HL-60 (cell line): ENCODE measurements at regions not wholly inside any gene's neighbourhood (a gene's known extent, or its start where the extent isn't known, plus 50 kb on each side); places are given as distances from the start of the nearest gene placed in this dataset.

Experiments
- DNase-seq, 2 experiments: peaks; one replicate each; pipeline ENCODE4 v3.0.0-alpha.2; 2010 to 2020; ENCODE audit warnings: low read depth in 1 of 2, low spot score in 1 of 2
- H3K27ac ChIP-seq: fragments of 250-450 bp; sonication (Bioruptor Pico); replicated peaks from 2 replicates; pipeline ENCODE4 v1.5.1; 2020; ENCODE audit warnings: mild to moderate bottlenecking, moderate library complexity
- H3K27me3 ChIP-seq: fragments of 250-450 bp; sonication (Bioruptor Pico); 2 replicates; pipeline ENCODE4 v1.5.1; 2021; ENCODE audit warnings: mild to moderate bottlenecking, moderate library complexity; ENCODE audit not compliant: insufficient read depth, poor library complexity, severe bottlenecking
- H3K4me3 ChIP-seq: replicated peaks from 2 replicates; pipeline ENCODE4 v1.5.1; 2011; ENCODE audit warnings: mild to moderate bottlenecking, control low read depth, low read length; ENCODE audit not compliant: insufficient read depth
- GABPA ChIP-seq: IDR thresholded peaks from 2 replicates; pipeline ENCODE4 v1.6.1; 2012; ENCODE audit warnings: low read depth
- POLR2AphosphoS5 ChIP-seq: IDR thresholded peaks from 2 replicates; pipeline ENCODE4 v1.6.1; 2012; ENCODE audit warnings: low read depth
- SPI1 ChIP-seq: IDR thresholded peaks from 2 replicates; pipeline ENCODE4 v1.6.1; 2012; ENCODE audit warnings: low read depth, mild to moderate bottlenecking, borderline replicate concordance
- TF ChIP-seq, protein P1 (sequence below): IDR thresholded peaks from 2 replicates; pipeline ENCODE4 v1.6.1; 2012; ENCODE audit warnings: low read depth; ENCODE audit not compliant: insufficient replicate concordance
- TF ChIP-seq, protein P2 (sequence below): IDR thresholded peaks from one replicate; pipeline ENCODE4 v1.5.1; 2011; ENCODE audit warnings: low read length, control low read depth, inconsistent platforms; ENCODE audit not compliant: insufficient read depth

DNA sequence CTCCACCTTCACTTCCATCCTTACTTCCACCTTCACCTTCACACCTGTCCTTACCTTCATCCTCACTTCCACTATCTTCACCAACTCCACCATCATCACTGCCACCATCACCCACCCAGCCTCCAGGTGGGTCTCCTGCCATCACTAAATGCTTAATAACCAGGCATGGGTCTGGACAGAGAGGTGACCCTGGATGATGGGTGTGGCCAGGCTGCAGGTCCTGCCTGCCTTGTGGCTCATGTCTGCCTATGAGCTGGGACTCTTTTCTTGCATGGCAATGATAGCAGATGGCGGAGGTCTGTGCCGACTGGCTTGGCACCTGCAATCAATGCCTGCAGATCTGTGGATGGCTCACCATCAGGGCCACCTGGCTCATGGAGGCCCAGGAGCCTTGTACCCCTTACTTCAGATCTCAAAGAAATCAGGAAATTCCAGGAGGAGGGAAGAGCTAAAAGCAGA lies 60.1 kb upstream of the ELN start:
- H3K27ac ChIP-seq: no peak overlapping the region
- TF ChIP-seq, protein P1, sequence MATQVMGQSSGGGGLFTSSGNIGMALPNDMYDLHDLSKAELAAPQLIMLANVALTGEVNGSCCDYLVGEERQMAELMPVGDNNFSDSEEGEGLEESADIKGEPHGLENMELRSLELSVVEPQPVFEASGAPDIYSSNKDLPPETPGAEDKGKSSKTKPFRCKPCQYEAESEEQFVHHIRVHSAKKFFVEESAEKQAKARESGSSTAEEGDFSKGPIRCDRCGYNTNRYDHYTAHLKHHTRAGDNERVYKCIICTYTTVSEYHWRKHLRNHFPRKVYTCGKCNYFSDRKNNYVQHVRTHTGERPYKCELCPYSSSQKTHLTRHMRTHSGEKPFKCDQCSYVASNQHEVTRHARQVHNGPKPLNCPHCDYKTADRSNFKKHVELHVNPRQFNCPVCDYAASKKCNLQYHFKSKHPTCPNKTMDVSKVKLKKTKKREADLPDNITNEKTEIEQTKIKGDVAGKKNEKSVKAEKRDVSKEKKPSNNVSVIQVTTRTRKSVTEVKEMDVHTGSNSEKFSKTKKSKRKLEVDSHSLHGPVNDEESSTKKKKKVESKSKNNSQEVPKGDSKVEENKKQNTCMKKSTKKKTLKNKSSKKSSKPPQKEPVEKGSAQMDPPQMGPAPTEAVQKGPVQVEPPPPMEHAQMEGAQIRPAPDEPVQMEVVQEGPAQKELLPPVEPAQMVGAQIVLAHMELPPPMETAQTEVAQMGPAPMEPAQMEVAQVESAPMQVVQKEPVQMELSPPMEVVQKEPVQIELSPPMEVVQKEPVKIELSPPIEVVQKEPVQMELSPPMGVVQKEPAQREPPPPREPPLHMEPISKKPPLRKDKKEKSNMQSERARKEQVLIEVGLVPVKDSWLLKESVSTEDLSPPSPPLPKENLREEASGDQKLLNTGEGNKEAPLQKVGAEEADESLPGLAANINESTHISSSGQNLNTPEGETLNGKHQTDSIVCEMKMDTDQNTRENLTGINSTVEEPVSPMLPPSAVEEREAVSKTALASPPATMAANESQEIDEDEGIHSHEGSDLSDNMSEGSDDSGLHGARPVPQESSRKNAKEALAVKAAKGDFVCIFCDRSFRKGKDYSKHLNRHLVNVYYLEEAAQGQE: no peak
- TF ChIP-seq GABPA (no peak), SPI1 (no peak), POLR2AphosphoS5 (no peak)
- TF ChIP-seq, protein P2, sequence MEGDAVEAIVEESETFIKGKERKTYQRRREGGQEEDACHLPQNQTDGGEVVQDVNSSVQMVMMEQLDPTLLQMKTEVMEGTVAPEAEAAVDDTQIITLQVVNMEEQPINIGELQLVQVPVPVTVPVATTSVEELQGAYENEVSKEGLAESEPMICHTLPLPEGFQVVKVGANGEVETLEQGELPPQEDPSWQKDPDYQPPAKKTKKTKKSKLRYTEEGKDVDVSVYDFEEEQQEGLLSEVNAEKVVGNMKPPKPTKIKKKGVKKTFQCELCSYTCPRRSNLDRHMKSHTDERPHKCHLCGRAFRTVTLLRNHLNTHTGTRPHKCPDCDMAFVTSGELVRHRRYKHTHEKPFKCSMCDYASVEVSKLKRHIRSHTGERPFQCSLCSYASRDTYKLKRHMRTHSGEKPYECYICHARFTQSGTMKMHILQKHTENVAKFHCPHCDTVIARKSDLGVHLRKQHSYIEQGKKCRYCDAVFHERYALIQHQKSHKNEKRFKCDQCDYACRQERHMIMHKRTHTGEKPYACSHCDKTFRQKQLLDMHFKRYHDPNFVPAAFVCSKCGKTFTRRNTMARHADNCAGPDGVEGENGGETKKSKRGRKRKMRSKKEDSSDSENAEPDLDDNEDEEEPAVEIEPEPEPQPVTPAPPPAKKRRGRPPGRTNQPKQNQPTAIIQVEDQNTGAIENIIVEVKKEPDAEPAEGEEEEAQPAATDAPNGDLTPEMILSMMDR: no peak
- no peak for DNase-seq
- no peak overlapping the region for H3K4me3 ChIP-seq
- H3K27me3 ChIP-seq: no peaks in the 10 kb centered on the region

DNA sequence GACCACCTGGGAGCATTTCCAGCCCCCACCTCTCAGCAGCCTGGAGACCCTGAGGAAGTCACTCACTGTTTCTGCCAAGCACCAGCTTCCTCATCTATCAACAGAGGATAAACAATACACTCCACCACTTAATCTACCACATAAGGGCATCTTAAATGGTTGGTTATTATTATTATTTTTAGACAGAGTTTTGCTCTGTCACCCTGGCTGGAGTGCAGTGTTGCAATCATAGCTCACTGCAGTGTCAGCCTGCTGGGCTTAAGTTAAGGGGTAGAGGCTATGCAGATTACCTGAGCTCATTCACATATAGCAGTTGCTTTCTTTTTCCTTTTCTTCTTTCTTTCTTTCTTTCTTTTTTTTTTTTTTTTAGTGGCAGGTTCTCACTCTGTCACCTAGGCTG lies 59.5 kb upstream of the ELN start:
- H3K27me3 ChIP-seq: no peaks in the 10 kb centered on the region
- DNase-seq: no peak
- TF ChIP-seq GABPA (no peak), SPI1 (no peak), POLR2AphosphoS5 (no peak)
- TF ChIP-seq, protein P2: no peak
- TF ChIP-seq, protein P1: no peak
- no peak overlapping the region for H3K27ac ChIP-seq
- no peak overlapping the region for H3K4me3 ChIP-seq

DNA sequence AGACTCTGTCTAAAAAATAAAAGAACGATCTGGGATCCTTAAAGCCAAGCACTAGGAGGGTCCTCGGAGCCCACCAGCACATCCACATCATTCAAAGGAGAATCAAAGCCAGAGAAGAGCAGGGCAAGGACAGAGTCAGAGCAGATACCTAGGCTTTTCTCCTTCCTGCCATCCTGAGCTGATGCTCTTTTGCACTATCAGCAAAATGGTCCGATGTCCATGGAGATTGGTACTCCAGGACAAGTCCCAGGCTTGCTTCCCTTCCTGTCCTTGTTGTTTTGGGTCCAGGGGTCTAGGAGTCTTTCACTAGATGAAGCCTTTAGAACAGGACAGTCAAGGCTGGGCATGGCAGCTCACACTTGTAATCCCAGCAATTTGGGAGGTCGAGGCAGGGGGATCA lies 58.0 kb upstream of the ELN start:
- no peak for DNase-seq
- no peaks in the 10 kb centered on the region for H3K27me3 ChIP-seq
- H3K27ac ChIP-seq: no peak overlapping the region
- no peak overlapping the region for H3K4me3 ChIP-seq
- TF ChIP-seq, protein P2: no peak
- TF ChIP-seq GABPA: no peak
- TF ChIP-seq, protein P1: no peak
- no peak for TF ChIP-seq POLR2AphosphoS5
- TF ChIP-seq SPI1: no peak
